CD4-positive, alpha-beta T cell treated with Interleukin-4 for 1 hour (primary cell): ENCODE measurements at regions not wholly inside any gene's neighbourhood (a gene's known extent, or its start where the extent isn't known, plus 50 kb on each side); places are given as distances from the start of the nearest gene placed in this dataset.
"Not testable (repeated sequence)": the region's sequence is repeated elsewhere in the genome, so short reads cannot be mapped to it uniquely, and the experiment has no call there.

ENCODE experiments used
- DNase-seq, 2 donors: peaks; one replicate each; pipeline ENCODE4 v3.0.0-alpha.2; 2020 to 2022

DNA sequence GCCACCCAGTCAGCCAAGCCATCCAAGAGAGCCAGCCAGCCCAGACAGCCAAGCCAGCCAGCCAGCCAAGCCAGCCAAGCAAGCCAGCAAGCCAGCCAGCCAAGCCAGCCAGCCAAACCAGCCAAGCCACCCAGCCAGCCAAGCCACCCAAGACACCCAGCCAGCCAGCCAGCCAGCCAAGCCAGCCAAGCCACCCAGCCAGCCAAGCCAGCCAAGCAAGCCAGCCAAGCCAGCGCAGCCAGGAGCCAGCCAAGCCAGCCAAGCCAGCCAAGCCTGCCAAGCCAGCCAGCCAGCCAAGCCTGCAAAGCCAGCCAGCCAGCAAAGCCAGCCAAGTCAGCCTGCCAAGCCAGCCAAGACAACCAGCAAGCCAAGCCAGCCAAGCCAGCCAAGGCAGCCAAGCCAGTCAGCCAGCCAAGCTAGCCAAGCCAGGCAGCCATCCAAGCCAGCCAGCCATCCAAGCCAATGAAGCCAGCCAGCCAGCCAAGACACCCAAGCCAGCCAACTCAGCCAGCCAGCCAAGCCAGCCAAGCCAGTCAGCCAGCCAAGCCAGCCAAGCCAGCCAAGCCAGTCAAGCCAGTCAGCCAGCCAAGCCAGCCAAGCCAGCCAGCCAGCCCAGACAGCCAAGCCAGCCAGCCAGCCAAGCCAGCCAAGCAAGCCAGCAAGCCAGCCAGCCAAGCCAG lies 332.2 kb upstream of the PLGLB2 start:
- DNase-seq: not testable (repeated sequence)

DNA sequence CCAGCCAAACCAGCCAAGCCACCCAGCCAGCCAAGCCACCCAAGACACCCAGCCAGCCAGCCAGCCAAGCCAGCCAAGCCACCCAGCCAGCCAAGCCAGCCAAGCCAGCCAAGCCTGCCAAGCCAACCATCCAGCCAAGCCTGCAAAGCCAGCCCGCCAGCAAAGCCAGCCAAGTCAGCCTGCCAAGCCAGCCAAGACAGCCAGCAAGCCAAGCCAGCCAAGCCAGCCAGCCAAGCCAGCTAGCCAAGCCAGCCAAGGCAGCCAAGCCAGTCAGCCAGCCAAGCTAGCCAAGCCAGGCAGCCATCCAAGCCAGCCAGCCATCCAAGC lies 331.7 kb upstream of the PLGLB2 start:
- DNase-seq: not testable (repeated sequence)

DNA sequence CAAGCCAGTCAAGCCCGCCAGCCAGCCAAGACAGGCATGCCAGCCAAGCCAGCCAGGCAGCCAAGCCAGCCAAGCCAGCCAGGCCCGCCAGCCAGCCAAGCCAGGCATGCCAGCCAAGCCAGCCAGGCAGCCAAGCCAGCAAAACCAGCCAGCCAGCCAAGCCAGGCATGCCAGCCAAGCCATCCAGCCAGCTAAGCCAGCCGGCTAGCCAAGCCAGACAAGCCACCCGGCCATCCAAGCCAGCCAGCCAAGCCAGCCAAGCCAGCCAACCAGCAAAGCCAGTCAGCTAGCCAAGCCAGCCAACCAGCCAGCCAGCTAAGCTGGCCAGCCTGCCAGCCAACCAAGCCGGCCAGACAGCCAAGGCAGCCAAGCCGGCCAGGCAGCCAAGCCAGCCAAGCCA lies 330.7 kb upstream of the PLGLB2 start:
- not testable (repeated sequence) for DNase-seq

DNA sequence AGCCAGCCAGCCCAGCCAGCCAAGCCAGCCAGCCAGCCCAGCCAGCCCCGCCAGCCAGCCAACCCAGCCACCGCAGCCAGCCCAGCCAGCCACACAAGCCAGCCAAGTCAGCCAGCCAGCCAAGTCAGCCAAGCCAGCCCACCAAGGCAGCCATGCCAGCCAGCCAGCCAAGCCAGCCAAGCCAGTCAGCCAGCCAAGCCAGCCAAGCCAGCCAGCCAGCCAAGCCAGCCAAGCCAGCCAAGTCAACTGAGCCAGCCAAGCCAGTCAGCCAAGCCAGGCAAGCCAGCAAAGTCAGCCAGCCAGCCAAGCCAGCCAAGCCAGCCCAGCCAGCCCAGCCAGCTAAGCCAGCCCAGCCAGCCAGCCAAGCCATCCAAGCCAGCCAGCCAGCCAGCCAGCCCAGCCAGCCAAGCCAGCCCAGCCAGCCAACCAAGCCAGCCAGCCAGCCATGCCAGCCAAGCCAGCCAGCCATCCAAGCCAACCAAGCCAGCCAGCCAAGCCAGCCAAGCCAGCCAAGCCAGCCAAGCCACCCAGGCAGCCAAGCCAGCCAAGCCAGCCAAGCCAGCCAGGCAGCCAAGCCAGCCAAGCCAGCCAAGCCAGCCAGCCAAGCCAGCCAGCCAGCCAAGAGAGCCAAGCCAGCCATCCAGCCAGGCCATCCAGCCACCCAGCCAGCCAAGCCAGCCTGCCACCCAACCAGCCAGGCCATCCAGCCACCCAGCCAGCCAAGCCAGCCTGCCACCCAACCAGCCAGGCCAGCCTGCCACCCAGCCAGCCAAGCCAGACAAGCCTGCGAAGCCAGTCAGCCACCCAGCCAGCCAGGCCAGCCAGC lies 329.9 kb upstream of the PLGLB2 start:
- not testable (repeated sequence) for DNase-seq

DNA sequence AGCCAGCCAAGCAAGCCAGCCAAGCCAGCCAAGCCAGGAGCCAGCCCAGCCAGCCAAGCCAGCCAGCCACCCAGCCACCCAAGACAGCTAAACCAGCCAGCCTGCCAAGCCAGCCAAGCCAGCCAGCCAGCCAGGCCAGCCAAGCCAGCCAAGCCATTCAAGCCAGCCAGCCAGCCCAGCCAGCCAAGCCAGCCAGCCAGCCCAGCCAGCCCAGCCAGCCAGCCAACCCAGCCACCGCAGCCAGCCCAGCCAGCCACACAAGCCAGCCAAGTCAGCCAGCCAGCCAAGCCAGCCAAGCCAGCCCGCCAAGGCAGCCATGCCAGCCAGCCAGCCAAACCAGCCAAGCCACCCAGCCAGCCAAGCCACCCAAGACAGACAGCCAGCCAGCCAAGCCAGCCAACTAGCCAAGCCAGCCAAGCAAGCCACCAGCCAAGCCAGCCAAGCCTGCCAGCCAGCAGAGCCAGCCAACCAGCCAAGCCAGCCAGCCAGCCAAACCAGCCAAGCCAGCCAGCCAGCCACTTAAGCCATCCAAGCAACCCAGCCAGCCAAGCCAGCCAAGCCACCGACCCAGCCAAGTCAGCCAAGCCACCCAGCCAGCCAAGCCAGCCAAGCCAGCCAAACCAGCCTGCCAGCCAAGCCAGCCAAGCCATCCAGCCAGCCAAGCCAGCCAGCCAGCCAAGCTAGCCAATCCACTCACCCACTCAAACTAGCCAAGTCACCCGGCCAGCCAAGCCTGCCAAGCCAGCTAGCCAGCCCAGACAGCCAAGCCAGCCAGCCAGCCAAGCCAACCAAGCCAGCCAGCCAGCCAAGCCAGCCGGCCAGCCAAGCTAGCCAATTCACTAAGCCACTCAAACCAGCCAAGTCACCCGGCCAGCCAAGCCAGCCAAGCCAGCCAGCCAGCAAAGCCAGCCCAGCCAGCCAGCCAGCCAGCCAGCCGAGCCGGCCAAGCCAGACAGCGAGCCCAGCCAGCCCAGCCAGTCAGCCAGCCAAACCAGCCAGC lies 328.8 kb upstream of the PLGLB2 start:
- DNase-seq: not testable (repeated sequence)

DNA sequence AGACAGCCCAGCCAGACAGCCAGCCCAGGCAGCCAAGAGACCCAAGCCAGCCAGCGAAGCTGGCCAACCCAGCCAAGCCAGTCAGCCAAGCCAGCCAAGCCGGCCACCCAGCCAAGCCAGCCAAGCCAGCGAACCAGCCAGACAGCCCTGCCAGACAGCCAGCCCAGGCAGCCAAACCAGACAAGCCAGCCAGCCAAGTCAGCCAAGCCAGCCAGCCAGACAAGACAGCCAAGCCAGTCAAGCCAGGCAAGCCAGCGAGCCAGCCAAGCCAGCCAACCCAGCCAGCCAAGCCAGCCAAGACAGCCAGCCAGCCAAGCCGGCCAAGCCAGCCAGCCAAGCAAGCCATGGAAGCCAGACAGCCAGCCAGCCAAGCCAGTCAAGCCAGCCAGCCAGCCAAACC lies 327.9 kb upstream of the PLGLB2 start:
- not testable (repeated sequence) for DNase-seq

DNA sequence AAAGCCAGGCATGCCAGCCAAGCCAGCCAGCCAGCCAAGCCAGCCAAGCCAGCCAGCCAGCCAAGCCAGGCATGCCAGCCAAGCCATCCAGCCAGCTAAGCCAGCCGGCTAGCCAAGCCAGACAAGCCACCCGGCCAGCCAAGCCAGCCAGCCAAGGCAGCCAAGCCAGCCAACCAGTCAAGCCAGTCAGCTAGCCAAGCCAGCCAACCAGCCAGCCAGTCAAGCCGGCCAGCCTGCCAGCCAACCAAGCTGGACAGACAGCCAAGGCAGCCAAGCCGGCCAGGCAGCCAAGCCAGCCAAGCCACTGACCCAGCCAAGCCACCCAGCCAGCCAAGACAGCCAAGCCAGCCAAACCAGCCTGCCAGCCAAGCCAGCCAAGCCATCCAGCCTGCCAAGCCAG lies 326.9 kb upstream of the PLGLB2 start:
- not testable (repeated sequence) for DNase-seq

DNA sequence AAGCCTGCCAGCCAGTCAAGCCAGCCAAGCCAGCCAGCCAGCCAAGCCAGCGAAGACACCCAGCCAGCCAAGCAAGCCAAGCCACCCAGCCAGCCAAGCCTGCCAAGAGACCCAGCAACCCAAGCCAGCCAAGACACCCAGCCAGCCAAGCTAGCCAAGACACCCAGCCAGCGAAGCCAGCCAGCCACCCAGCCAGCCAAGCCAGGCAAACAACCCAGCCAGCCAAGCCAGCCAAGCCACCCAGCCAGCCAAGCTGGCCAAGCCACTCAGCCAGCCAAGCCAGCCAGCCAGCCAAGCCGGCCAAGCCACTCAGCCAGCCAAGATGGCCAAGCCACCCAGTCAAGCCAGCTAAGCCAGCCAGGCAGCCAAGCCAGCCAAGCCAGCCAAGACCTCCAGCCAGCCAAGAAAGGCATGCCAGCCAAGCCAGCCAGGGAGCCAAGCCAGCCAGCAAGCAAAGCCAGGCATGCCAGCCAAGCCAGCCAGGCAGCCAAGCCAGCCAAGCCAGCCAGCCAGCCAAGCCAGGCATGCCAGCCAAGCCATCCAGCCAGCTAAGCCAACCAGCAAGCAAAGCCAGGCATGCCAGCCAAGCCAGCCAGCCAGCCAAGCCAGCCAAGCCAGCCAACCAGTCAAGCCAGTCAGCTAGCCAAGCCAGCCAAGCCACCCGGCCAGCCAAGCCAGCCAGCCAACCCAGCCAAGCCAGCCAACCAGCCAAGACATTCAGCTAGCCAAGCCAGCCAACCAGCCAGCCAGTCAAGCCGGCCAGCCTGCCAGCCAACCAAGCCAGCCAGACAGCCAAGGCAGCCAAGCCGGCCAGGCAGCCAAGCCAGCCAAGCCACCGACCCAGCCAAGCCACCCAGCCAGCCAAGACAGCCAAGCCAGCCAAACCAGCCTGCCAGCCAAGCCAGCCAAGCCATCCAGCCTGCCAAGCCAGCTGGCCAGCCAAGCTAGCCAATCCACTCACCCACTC lies 323.8 kb upstream of the PLGLB2 start:
- not testable (repeated sequence) for DNase-seq

DNA sequence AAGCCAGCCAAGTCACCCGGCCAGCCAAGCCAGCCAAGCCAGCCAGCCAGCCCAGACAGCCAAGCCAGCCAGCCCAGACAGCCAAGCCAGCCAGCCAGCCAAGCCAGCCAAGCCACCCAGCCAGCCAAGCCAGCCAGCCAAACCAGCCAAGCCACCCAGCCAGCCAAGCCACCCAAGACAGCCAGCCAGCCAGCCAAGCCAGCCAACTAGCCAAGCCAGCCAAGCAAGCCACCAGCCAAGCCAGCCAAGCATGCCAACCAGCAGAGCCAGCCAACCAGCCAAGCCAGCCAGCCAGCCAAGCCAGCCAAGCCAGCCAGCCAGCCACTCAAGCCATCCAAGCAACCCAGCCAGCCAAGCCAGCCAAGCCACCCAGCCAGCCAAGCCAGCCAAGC lies 323.1 kb upstream of the PLGLB2 start:
- DNase-seq: not testable (repeated sequence)

DNA sequence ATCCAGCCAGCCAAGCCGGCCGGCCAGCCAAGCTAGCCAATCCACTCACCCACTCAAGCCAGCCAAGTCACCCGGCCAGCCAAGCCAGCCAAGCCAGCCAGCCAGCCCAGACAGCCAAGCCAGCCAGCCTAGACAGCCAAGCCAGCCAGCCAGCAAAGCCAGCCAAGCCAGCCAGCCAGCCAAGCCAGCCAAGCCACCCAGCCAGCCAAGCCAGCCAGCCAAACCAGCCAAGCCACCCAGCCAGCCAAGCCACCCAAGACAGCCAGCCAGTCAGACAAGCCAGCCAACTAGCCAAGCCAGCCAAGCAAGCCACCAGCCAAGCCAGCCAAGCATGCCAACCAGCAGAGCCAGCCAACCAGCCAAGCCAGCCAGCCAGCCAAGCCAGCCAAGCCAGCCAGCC lies 322.7 kb upstream of the PLGLB2 start:
- not testable (repeated sequence) for DNase-seq

DNA sequence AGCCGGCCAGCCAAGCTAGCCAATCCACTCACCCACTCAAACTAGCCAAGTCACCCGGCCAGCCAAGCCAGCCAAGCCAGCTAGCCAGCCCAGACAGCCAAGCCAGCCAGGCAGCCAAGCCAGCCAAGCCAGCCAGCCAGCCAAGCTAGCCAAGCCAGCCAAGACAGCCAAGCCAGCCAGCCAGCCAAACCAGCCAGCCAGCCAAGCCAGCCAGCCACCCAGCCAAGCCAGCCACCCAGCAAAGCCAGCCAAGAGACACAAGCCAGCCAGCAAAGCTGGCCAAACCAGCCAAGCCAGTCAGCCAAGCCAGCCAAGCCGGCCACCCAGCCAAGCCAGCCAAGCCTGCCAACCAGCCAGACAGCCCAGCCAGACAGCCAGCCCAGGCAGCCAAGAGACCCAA lies 322.2 kb upstream of the PLGLB2 start:
- DNase-seq: not testable (repeated sequence)

DNA sequence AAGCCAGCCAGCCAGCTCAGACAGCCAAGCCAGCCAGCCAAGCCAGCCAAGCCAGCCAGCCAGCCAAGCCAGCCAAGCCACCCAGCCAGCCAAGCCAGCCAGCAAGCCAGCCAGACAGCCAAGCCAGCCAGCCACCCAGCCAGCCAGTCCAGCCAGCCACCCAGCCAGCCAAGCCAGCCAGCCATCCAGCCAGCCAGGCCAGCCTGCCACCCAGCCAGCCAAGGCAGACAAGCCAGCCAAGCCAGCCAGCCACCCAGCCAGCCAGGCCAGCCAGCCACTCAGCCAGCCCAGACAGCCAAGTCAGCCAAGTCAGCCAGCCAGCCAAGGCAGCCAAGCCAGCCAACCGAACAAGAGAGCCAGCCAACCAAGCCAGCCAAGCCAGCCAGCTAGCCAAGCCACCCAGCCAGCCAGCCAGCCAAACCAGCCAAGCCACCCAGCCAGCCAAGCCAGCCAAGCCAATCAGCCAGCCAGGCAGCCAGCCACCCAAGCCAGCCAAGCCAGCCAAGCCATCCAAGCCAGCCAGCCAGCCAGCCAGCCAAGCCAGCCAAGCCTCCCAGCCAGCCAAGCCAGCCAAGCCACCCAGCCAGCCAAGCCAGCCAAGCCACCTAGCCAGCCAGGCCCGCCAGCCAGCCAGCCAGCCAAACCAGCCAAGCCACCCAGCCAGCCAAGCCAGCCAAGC lies 319.3 kb upstream of the PLGLB2 start:
- not testable (repeated sequence) for DNase-seq

DNA sequence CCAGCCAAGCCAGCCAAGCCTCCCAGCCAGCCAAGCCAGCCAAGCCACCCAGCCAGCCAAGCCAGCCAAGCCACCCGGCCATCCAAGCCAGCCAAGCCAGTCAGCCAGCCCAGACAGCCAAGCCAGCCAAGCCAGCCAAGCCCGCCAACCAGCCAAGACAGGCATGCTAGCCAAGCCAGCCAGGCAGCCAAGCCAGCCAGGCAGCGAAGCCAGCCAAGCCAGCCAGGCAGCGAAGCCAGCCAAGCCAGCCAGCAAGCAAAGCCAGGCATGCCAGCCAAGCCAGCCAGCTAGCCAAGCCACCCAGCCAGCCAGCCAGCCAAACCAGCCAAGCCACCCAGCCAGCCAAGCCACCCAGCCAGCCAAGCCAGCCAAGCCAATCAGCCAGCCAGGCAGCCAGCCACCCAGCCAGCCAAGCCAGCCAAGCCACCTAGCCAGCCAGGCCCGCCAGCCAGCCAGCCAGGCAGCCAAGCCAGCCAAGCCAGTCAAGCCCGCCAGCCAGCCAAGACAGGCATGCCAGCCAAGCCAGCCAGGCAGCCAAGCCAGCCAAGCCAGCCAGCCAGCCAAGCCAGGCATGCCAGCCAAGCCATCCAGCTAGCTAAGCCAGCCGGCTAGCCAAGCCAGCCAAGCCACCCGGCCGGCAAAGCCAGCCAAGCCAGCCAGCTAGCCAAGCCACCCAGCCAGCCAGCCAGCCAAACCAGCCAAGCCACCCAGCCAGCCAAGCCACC lies 318.5 kb upstream of the PLGLB2 start:
- not testable (repeated sequence) for DNase-seq

DNA sequence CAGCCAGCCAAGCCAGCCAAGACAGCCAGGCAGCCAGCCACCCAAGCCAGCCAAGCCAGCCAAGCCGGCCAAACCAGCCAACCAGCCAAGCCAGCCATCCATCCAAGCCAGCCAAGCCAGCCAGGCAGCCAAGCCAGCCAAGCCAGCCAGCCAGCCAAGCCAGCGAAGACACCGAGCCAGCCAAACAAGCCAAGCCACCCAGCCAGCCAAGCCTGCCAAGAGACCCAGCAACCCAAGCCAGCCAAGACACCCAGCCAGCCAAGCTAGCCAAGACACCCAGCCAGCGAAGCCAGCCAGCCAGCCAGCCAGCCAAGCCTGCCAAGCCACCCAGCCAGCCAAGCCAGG lies 318.0 kb upstream of the PLGLB2 start:
- not testable (repeated sequence) for DNase-seq

DNA sequence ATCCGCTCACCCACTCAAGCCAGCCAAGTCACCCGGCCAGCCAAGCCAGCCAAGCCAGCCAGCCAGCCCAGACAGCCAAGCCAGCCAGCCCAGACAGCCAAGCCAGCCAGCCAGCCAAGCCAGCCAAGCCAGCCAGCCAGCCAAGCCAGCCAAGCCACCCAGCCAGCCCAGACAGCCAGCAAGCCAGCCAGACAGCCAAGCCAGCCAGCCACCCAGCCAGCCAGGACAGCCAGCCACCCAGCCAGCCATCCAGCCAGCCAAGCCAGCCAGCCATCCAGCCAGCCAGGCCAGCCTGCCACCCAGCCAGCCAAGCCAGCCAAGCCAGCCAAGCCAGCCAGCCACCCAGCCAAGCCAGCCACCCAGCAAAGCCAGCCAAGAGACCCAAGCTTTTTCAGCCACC lies 316.8 kb upstream of the PLGLB2 start:
- not testable (repeated sequence) for DNase-seq

DNA sequence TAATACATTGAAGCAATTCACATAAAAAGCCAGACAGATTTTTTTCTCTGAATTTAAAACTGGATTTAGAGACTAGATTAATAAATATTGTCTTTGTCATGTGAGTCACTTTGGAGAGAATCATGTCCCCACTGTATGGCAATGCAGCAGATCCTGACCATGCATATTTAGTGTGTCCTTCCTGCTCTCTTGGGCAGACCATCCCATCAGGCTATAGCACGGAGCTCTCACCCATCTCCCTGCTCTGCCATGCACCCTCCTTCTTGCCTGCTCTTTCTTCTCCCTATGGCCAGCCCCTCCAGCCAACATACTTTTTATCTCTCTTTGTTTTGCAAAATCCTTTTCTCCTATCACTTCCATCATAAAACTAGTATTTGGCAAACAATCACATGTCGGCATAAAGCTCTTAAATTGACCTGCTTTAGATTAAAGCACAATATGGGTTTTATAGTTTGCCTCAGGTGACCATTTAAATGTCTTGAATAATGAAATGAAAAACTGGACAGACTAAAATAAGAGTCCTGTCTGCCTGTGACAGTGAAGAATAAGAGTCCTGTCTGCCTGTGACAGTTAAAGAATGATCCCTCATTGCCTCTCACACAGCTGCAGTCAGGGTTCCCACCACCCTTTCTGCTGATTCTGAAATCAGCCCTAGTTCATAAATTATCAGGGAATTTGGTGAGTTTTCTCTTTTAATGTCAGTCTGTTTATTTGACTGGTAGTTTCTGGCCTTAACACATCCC lies 315.0 kb upstream of the PLGLB2 start:
- DNase-seq: not testable (repeated sequence)

DNA sequence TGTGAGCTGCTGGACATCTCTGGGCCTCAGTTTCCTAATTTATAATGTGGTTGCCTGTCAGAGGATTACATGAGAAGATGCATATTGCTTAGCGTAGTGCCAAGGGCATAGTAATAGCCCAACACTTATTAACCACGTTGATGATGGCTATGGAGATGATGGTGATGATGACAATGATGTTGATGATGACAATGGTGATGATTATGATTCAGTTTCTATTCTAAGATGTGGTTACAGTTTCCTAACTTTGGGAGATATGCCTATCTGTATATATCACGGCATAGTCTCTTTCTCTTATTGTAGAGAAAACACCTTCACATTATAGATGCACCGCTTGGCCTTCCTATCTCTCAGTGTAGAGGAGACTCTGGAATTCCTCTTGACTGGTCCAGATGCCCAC lies 311.9 kb upstream of the PLGLB2 start:
- not testable (repeated sequence) for DNase-seq

DNA sequence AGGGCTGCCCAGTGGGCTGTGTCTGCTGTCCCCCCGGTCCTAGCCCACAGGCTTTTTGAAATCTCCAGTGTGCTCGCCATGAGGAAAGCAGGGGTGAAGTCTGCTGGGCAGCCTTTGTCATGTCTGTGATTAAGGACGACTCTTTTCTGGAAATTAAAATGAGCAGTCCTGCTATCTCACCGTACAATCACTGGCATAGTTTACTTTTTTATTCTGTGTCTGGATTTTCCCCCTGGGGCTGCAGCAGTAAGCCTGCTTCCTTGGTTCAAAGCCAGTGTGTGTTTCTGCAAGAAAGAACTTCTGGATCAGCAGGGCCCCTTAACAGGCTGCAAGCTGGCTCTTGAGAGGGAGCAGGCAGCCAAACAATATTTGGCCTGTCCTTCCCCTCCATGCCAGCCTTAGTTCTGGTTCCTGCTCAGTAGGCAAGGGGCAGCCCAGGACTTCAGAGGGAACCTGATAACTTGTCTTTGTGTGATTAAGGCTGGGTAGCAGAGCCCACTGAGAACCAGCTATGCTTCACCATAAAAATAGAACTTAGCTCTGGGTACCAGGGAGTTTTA lies 310.1 kb upstream of the PLGLB2 start:
- not testable (repeated sequence) for DNase-seq

DNA sequence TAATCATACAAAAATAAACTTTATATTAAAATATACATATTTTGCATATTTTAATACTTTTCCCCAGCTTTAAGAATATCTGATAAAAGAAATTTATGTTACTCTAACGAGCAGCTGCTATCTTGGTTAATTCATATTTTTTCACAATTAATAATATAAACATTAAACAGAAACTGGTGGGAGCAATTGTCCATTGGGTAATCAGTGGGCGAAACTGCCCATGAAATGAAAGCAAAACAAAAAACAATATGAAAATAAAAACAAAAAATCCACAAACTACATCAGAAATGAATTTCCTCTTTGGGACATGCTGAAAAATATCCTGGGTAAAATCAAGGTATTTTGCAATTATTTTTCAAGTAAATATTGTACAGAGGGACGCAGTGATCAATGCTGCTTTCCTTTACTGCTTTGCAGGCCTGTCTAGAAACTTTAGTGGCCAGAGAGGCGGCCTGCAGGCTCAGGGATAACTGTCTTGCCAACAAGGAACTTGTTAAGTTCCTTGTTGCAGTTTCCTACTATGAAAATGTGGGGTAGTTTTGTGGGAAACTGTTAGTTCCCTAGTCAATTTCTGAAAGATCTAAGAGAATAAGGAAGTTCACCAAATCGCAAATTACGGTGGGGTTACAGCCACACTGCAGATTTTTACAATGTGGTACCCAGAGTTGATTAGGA lies 309.0 kb upstream of the PLGLB2 start:
- DNase-seq: not testable (repeated sequence)
